Tibial nerve (tissue), 4 donors: ENCODE measurements at regions not wholly inside any gene's neighbourhood (a gene's known extent, or its start where the extent isn't known, plus 50 kb on each side); places are given as distances from the start of the nearest gene placed in this dataset.

Source experiments
- CTCF ChIP-seq, 5 experiments: fragments of 200-600 bp in 3 of 5; fragments of 450-650 bp in 2 of 5; sonication (generic) in 3 of 5; IDR thresholded peaks; one replicate each; pipeline ENCODE4 v1.5.1; 2016 to 2019; ENCODE audit warnings: antibody characterized with exemption in 5 of 5, mild to moderate bottlenecking in 3 of 5, moderate library complexity in 2 of 5
- EP300 ChIP-seq, 2 donors: sonication (generic); formaldehyde crosslinking; IDR thresholded peaks; one replicate each; pipeline ENCODE4 v1.6.1; 2017; ENCODE audit warnings: antibody characterized with exemption in 2 of 2, mild to moderate bottlenecking in 1 of 2

- no peak for TF ChIP-seq CTCF (IDR thresholded peaks at IDR 0.05)
- no peak for TF ChIP-seq EP300 (IDR thresholded peaks at IDR 0.05)
These were observed 312.8 kb upstream of the CTNND2 start for GRCh38 chr5:12217039-12217438.
